T-helper 17 cell (primary cell): ENCODE measurements at regions not wholly inside any gene's neighbourhood (a gene's known extent, or its start where the extent isn't known, plus 50 kb on each side); places are given as distances from the start of the nearest gene placed in this dataset.
"Not testable (repeated sequence)": the region's sequence is repeated elsewhere in the genome, so short reads cannot be mapped to it uniquely, and the experiment has no call there.

Experiments
- ATAC-seq: fragments of 150-1000 bp; cut with Tn5 transposase; 2 replicates; pipeline ENCODE4 v1.10.0; 2021; ENCODE audit warnings: mild to moderate bottlenecking, moderate library complexity
- DNase-seq, 3 donors: peaks; one replicate each; pipeline versions ENCODE4 v3.0.0 to v3.0.0-alpha.2; 2020 to 2021
- H3K9me3 ChIP-seq: one replicate; pipeline ENCODE4 v1.7.0; 2013; ENCODE audit warnings: low read length, mild to moderate bottlenecking; ENCODE audit not compliant: control insufficient read depth, poor library complexity, severe bottlenecking
- H3K27ac Mint-ChIP-seq: one replicate; pipeline ENCODE4 v1.8.0; 2022; ENCODE audit warnings: mild to moderate bottlenecking, moderate library complexity, mixed read lengths
- H3K27me3 Mint-ChIP-seq: one replicate; pipeline ENCODE4 v1.8.0; 2022; ENCODE audit warnings: mixed read lengths
- H3K36me3 Mint-ChIP-seq: one replicate; pipeline ENCODE4 v1.8.0; 2022; ENCODE audit warnings: low read depth, mixed read lengths
- H3K4me1 Mint-ChIP-seq: one replicate; pipeline ENCODE4 v1.8.0; 2022; ENCODE audit warnings: mild to moderate bottlenecking, mixed read lengths
- H3K4me3 Mint-ChIP-seq: one replicate; pipeline ENCODE4 v1.8.0; 2022; ENCODE audit warnings: mild to moderate bottlenecking, moderate library complexity, mixed read lengths

GRCh38 chr10:109809954-109810353 lies 113.4 kb downstream of the XPNPEP1 start:
- not testable (repeated sequence) for H3K27ac Mint-ChIP-seq, DNase-seq, H3K27me3 Mint-ChIP-seq, H3K9me3 ChIP-seq, H3K36me3 Mint-ChIP-seq, H3K4me1 Mint-ChIP-seq, H3K4me3 Mint-ChIP-seq, ATAC-seq

- not testable (repeated sequence) for H3K36me3 Mint-ChIP-seq, H3K4me1 Mint-ChIP-seq, H3K27ac Mint-ChIP-seq
These were observed 122.1 kb downstream of the XPNPEP1 start for GRCh38 chr10:109801191-109801590.

GRCh38 chr10:109790647-109791046 lies 132.7 kb downstream of the XPNPEP1 start:
- peaks cover 2% of the 10 kb centered on the region for H3K4me1 Mint-ChIP-seq
- H3K36me3 Mint-ChIP-seq, result no peaks in the 10 kb centered on the region
- H3K9me3 ChIP-seq, result no peaks in the 10 kb centered on the region
- H3K4me3 Mint-ChIP-seq, result no peak overlapping the region
- DNase-seq, result no peak
- no peak for ATAC-seq
- peaks cover 33% of the 10 kb centered on the region for H3K27me3 Mint-ChIP-seq
- no peak overlapping the region for H3K27ac Mint-ChIP-seq

More at GRCh38 chr10:109801191-109801590, 122.1 kb downstream of the XPNPEP1 start:
- DNase-seq, H3K9me3 ChIP-seq, ATAC-seq, H3K4me3 Mint-ChIP-seq: not testable (repeated sequence)
- peaks cover 27% of the 10 kb centered on the region for H3K27me3 Mint-ChIP-seq

GRCh38 chr10:109784236-109784635 lies 139.1 kb downstream of the XPNPEP1 start:
- Mint-ChIP-seq H3K36me3 (no peaks in the 10 kb centered on the region), H3K4me1 (peaks cover 2% of the 10 kb centered on the region), H3K27ac (no peak overlapping the region), H3K4me3 (no peak overlapping the region), H3K27me3 (peaks cover 41% of the 10 kb centered on the region)
- ATAC-seq (no peak), DNase-seq (no peak)
- H3K9me3 ChIP-seq, result no peaks in the 10 kb centered on the region

GRCh38 chr10:109783286-109783685 lies 140.0 kb downstream of the XPNPEP1 start:
- peaks cover 2% of the 10 kb centered on the region for H3K4me1 Mint-ChIP-seq
- peaks cover 41% of the 10 kb centered on the region for H3K27me3 Mint-ChIP-seq
- H3K4me3 Mint-ChIP-seq, result no peak overlapping the region
- H3K9me3 ChIP-seq, result no peaks in the 10 kb centered on the region
- no peak overlapping the region for H3K27ac Mint-ChIP-seq
- no peaks in the 10 kb centered on the region for H3K36me3 Mint-ChIP-seq
- ATAC-seq (no peak), DNase-seq (no peak)

GRCh38 chr10:109780997-109781396 lies 142.3 kb downstream of the XPNPEP1 start:
- H3K4me3 Mint-ChIP-seq, result no peak overlapping the region
- no peaks in the 10 kb centered on the region for H3K4me1 Mint-ChIP-seq
- H3K9me3 ChIP-seq, result no peaks in the 10 kb centered on the region
- no peak overlapping the region for H3K27ac Mint-ChIP-seq
- peaks cover 49% of the 10 kb centered on the region for H3K27me3 Mint-ChIP-seq
- ATAC-seq (no peak), DNase-seq (no peak)
- H3K36me3 Mint-ChIP-seq, result no peaks in the 10 kb centered on the region

- H3K4me1 Mint-ChIP-seq, result no peaks in the 10 kb centered on the region
- ATAC-seq (no peak), DNase-seq (no peak)
- no peak overlapping the region for H3K27ac Mint-ChIP-seq
- H3K9me3 ChIP-seq, result no peaks in the 10 kb centered on the region
- H3K36me3 Mint-ChIP-seq, result no peaks in the 10 kb centered on the region
- peaks cover 49% of the 10 kb centered on the region for H3K27me3 Mint-ChIP-seq
- H3K4me3 Mint-ChIP-seq, result no peak overlapping the region
These were observed 144.3 kb downstream of the XPNPEP1 start for GRCh38 chr10:109778993-109779392.

- ATAC-seq, result no peak
- no peak for DNase-seq
- no peak overlapping the region for H3K4me3 Mint-ChIP-seq
These were observed 149.2 kb downstream of the XPNPEP1 start for GRCh38 chr10:109774121-109774440.

GRCh38 chr10:109773288-109774120 lies 149.8 kb downstream of the XPNPEP1 start:
- no peaks in the 10 kb centered on the region for H3K9me3 ChIP-seq
- Mint-ChIP-seq H3K27me3 (peaks cover 18% of the 10 kb centered on the region), H3K36me3 (no peaks in the 10 kb centered on the region), H3K27ac (no peak overlapping the region), H3K4me3 (no peak overlapping the region), H3K4me1 (no peaks in the 10 kb centered on the region)
- DNase-seq (no peak), ATAC-seq (no peak)

More at GRCh38 chr10:109774121-109774440, 149.2 kb downstream of the XPNPEP1 start:
- no peaks in the 10 kb centered on the region for H3K36me3 Mint-ChIP-seq
- no peak overlapping the region for H3K27ac Mint-ChIP-seq
- no peaks in the 10 kb centered on the region for H3K4me1 Mint-ChIP-seq
- H3K27me3 Mint-ChIP-seq, result peaks cover 24% of the 10 kb centered on the region
- H3K9me3 ChIP-seq, result no peaks in the 10 kb centered on the region

GRCh38 chr10:109770663-109771062 lies 152.6 kb downstream of the XPNPEP1 start:
- H3K27me3 Mint-ChIP-seq, result no peaks in the 10 kb centered on the region
- no peak for ATAC-seq

GRCh38 chr10:109769966-109770365 lies 153.3 kb downstream of the XPNPEP1 start:
- no peaks in the 10 kb centered on the region for H3K27me3 Mint-ChIP-seq
- no peak for DNase-seq

More at GRCh38 chr10:109770663-109771062, 152.6 kb downstream of the XPNPEP1 start:
- no peaks in the 10 kb centered on the region for H3K9me3 ChIP-seq
- no peaks in the 10 kb centered on the region for H3K36me3 Mint-ChIP-seq
- no peaks in the 10 kb centered on the region for H3K4me1 Mint-ChIP-seq
- no peak overlapping the region for H3K4me3 Mint-ChIP-seq
- no peak for DNase-seq
- H3K27ac Mint-ChIP-seq, result no peak overlapping the region

GRCh38 chr10:109765838-109766237 lies 157.5 kb downstream of the XPNPEP1 start:
- Mint-ChIP-seq H3K36me3 (no peaks in the 10 kb centered on the region), H3K4me1 (no peaks in the 10 kb centered on the region), H3K4me3 (no peak overlapping the region), H3K27me3 (peaks cover 6% of the 10 kb centered on the region), H3K27ac (no peak overlapping the region)
- H3K9me3 ChIP-seq, result no peaks in the 10 kb centered on the region
- DNase-seq (no peak), ATAC-seq (no peak)

More at GRCh38 chr10:109769966-109770365, 153.3 kb downstream of the XPNPEP1 start:
- Mint-ChIP-seq H3K4me3 (no peak overlapping the region), H3K27ac (no peak overlapping the region), H3K4me1 (no peaks in the 10 kb centered on the region), H3K36me3 (no peaks in the 10 kb centered on the region)
- no peak for ATAC-seq
- no peaks in the 10 kb centered on the region for H3K9me3 ChIP-seq

- H3K4me3 Mint-ChIP-seq, result no peak overlapping the region
- H3K27me3 Mint-ChIP-seq, result peaks cover 6% of the 10 kb centered on the region
- no peaks in the 10 kb centered on the region for H3K9me3 ChIP-seq
- no peak overlapping the region for H3K27ac Mint-ChIP-seq
- ATAC-seq, result no peak
- no peak for DNase-seq
- H3K36me3 Mint-ChIP-seq, result no peaks in the 10 kb centered on the region
- H3K4me1 Mint-ChIP-seq, result no peaks in the 10 kb centered on the region
These were observed 160.8 kb downstream of the XPNPEP1 start for GRCh38 chr10:109762555-109762954.

- not testable (repeated sequence) for H3K36me3 Mint-ChIP-seq
These were observed 165.6 kb downstream of the XPNPEP1 start for GRCh38 chr10:109757670-109758069.

More at GRCh38 chr10:109757670-109758069, 165.6 kb downstream of the XPNPEP1 start:
- DNase-seq, H3K4me3 Mint-ChIP-seq, H3K4me1 Mint-ChIP-seq, H3K9me3 ChIP-seq, H3K27ac Mint-ChIP-seq, ATAC-seq: not testable (repeated sequence)
- peaks cover 12% of the 10 kb centered on the region for H3K27me3 Mint-ChIP-seq
